ENCODE measurements at regions not wholly inside any gene's neighbourhood (a gene's known extent, or its start where the extent isn't known, plus 50 kb on each side); places are given as distances from the start of the nearest gene placed in this dataset.

DNA sequence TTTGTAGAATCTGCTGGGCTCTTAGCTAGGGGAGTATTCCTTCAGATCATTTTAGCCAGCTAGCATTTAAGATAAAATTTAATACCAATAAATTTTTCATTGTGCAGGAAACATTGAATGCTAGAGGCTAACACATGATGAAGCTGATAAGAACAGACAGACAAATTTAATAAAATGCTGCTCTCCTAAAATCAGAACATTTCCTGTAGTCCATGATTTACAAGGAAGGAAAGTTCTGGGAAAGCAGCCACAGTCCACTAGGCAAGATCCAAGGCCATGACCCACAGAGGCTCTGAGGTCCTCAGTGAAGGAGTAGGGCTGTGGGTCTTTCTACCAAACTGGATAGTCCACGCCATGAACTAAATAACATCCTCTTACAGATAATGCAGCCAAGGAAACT is 253.0 kb downstream of the ICE1 start:
- no TSS peak for BruUV-seq (replicated peaks)
- intact Hi-C loops (cut with micrococcal nuclease; ENCODE audit: unreplicated experiment) = no loop called here
- no peak for DNase-seq
- Mint-ChIP-seq H3K4me3 (ENCODE audit: low read depth, unreplicated experiment) (no peak overlapping the region), H3K36me3 (ENCODE audit: insufficient read depth, unreplicated experiment) (no peaks in the 10 kb centered on the region), H3K4me1 (ENCODE audit: low read depth, unreplicated experiment) (no peaks in the 10 kb centered on the region), H3K9me3 (ENCODE audit: low read depth, unreplicated experiment) (peaks cover 17% of the 10 kb centered on the region), H3K27ac (ENCODE audit: unreplicated experiment) (no peak overlapping the region), H3K27me3 (ENCODE audit: unreplicated experiment) (no peaks in the 10 kb centered on the region)
- TF ChIP-seq, protein P1, sequence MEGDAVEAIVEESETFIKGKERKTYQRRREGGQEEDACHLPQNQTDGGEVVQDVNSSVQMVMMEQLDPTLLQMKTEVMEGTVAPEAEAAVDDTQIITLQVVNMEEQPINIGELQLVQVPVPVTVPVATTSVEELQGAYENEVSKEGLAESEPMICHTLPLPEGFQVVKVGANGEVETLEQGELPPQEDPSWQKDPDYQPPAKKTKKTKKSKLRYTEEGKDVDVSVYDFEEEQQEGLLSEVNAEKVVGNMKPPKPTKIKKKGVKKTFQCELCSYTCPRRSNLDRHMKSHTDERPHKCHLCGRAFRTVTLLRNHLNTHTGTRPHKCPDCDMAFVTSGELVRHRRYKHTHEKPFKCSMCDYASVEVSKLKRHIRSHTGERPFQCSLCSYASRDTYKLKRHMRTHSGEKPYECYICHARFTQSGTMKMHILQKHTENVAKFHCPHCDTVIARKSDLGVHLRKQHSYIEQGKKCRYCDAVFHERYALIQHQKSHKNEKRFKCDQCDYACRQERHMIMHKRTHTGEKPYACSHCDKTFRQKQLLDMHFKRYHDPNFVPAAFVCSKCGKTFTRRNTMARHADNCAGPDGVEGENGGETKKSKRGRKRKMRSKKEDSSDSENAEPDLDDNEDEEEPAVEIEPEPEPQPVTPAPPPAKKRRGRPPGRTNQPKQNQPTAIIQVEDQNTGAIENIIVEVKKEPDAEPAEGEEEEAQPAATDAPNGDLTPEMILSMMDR (IDR thresholded peaks at IDR 0.05; ENCODE audit: unreplicated experiment) = no peak
- CTCF ChIA-PET = interaction anchor here (1.2 kb wide), 1 partner anchor 51 kb away, joined by 3 read pairs; no protein-coding TSS in a partner anchor

DNA sequence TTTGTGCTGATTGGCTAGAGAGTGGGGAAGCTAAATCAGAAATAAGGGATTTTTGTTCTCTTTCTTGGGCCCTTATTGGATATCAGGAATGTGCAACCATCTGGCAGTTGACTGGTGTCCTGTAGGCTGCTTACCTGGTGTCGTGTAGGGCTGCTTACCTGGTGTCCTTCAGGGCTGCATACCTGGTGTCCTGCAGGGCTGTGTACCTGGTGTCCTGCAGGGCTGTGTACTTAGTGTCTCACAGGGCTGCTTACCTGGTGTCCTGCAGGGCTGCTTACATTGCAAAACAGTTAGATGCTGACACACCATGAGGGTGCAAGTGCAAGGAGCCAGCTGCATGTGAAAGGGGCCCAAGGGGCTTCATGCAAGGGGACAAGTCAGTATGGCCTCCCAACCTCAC is 249.3 kb downstream of the ICE1 start:
- Mint-ChIP-seq H3K4me1 (ENCODE audit: low read depth, unreplicated experiment) (no peaks in the 10 kb centered on the region), H3K27me3 (ENCODE audit: unreplicated experiment) (no peaks in the 10 kb centered on the region), H3K27ac (ENCODE audit: unreplicated experiment) (no peak overlapping the region), H3K9me3 (ENCODE audit: low read depth, unreplicated experiment) (peaks cover 6% of the 10 kb centered on the region), H3K36me3 (ENCODE audit: insufficient read depth, unreplicated experiment) (no peaks in the 10 kb centered on the region), H3K4me3 (ENCODE audit: low read depth, unreplicated experiment) (no peak overlapping the region)
- BruUV-seq (replicated peaks) = no TSS peak
- TF ChIP-seq, protein P1 (IDR thresholded peaks at IDR 0.05; ENCODE audit: unreplicated experiment) = no peak
- no peak for DNase-seq
- CTCF ChIA-PET = interaction anchor here (0.6 kb wide), 1 partner anchor 318 kb away, joined by 3 read pairs; no protein-coding TSS in a partner anchor
- intact Hi-C loops (cut with micrococcal nuclease; ENCODE audit: unreplicated experiment) = no loop called here

DNA sequence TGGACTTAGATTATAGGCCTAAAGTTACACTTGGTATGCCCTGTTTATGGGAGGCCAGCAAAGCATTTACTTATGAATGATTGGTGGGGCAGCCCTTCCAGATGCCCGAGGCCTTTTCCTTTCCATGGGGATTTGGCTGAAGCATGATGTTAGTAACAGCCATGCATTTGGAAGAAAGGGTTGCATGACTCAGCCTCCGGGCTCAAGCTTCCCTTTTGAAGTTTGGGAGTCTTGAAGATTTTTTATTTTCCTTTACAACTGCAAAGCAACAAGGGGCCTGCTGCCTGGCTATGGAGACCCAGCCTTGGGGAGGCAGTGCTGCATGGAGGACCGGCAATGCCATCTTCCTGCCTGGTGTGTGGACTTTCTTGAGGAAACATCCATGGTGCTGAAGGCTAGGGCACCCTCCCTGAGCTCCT is 244.7 kb downstream of the ICE1 start:
- TF ChIP-seq, protein P1 (IDR thresholded peaks at IDR 0.05; ENCODE audit: unreplicated experiment) = no peak
- no peaks in the 10 kb centered on the region for H3K36me3 Mint-ChIP-seq (ENCODE audit: insufficient read depth, unreplicated experiment)
- peaks cover 6% of the 10 kb centered on the region for H3K9me3 Mint-ChIP-seq (ENCODE audit: low read depth, unreplicated experiment)
- H3K4me1 Mint-ChIP-seq (ENCODE audit: low read depth, unreplicated experiment) = no peaks in the 10 kb centered on the region
- no peaks in the 10 kb centered on the region for H3K27me3 Mint-ChIP-seq (ENCODE audit: unreplicated experiment)
- no peak for DNase-seq
- BruUV-seq (replicated peaks) = no TSS peak
- CTCF ChIA-PET = no interaction called here
- no peak overlapping the region for H3K4me3 Mint-ChIP-seq (ENCODE audit: low read depth, unreplicated experiment)
- intact Hi-C loops (cut with micrococcal nuclease; ENCODE audit: unreplicated experiment) = no loop called here
- H3K27ac Mint-ChIP-seq (ENCODE audit: unreplicated experiment) = no peak overlapping the region

DNA sequence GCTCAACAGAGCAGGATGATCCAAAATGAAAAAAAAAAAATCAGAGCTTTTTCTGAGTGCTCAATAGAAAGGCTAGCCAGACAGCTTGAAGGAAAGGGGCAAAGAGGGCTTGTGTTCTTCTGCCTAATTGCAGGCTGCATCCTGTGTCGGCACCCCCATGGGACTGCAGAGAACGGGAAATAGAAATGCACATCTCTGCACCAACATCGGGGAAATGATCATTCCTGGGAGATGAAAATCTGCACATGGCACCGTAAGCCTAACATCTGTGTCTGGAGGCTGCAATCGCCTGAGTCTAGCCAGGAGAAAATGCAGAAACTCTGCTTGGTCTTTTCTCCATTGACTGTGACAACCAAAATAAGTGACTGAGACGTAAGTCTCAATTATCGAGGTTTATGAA is 243.9 kb downstream of the ICE1 start:
- CTCF ChIA-PET = no interaction called here

More for the DNA sequence above, 243.9 kb downstream of the ICE1 start:
- Mint-ChIP-seq H3K36me3 (ENCODE audit: insufficient read depth, unreplicated experiment) (no peaks in the 10 kb centered on the region), H3K4me3 (ENCODE audit: low read depth, unreplicated experiment) (no peak overlapping the region), H3K27me3 (ENCODE audit: unreplicated experiment) (no peaks in the 10 kb centered on the region), H3K9me3 (ENCODE audit: low read depth, unreplicated experiment) (peaks cover 6% of the 10 kb centered on the region), H3K4me1 (ENCODE audit: low read depth, unreplicated experiment) (no peaks in the 10 kb centered on the region), H3K27ac (ENCODE audit: unreplicated experiment) (no peak overlapping the region)
- BruUV-seq (replicated peaks) = no TSS peak
- TF ChIP-seq, protein P1 (IDR thresholded peaks at IDR 0.05; ENCODE audit: unreplicated experiment) = no peak
- DNase-seq = no peak
- intact Hi-C loops (cut with micrococcal nuclease; ENCODE audit: unreplicated experiment) = no loop called here

Measured in Calu3 (cell line).